Activated naive CD4-positive, alpha-beta T cell treated with anti-CD3 and anti-CD28 coated beads for 36 hours (primary cell): ENCODE measurements at regions not wholly inside any gene's neighbourhood (a gene's known extent, or its start where the extent isn't known, plus 50 kb on each side); places are given as distances from the start of the nearest gene placed in this dataset.
"Not testable (repeated sequence)": the region's sequence is repeated elsewhere in the genome, so short reads cannot be mapped to it uniquely, and the experiment has no call there.

ENCODE experiments used
- CTCF ChIA-PET: fragments of 350-600 bp; sonication (Branson Sonifier 250); formaldehyde crosslinking; loops from one replicate; lab custom pipeline; 2021; ENCODE audit warnings: antibody characterized with exemption; lab: Charles Lee
- DNase-seq: peaks from one replicate; pipeline ENCODE4 v3.0.0-alpha.2; 2020
- H3K27ac Mint-ChIP-seq: one replicate; pipeline ENCODE4 v1.8.0; 2021; ENCODE audit warnings: mild to moderate bottlenecking, mixed read lengths
- H3K27me3 Mint-ChIP-seq: one replicate; pipeline ENCODE4 v1.8.0; 2021; ENCODE audit warnings: low read depth, mixed read lengths
- H3K36me3 Mint-ChIP-seq: one replicate; pipeline ENCODE4 v1.8.0; 2021; ENCODE audit warnings: low read depth, mixed read lengths
- H3K4me1 Mint-ChIP-seq: one replicate; pipeline ENCODE4 v1.8.0; 2021; ENCODE audit warnings: low read depth, mixed read lengths
- H3K4me3 Mint-ChIP-seq: one replicate; pipeline ENCODE4 v1.8.0; 2021; ENCODE audit warnings: mild to moderate bottlenecking, moderate library complexity, mixed read lengths
- H3K9me3 Mint-ChIP-seq: one replicate; pipeline ENCODE4 v1.8.0; 2021; ENCODE audit warnings: mixed read lengths
- intact Hi-C: fragments of 100-400 bp; cut with micrococcal nuclease; formaldehyde crosslinking; loops from one replicate; pipeline ENCODE4 v1.15.1; 2023

DNA sequence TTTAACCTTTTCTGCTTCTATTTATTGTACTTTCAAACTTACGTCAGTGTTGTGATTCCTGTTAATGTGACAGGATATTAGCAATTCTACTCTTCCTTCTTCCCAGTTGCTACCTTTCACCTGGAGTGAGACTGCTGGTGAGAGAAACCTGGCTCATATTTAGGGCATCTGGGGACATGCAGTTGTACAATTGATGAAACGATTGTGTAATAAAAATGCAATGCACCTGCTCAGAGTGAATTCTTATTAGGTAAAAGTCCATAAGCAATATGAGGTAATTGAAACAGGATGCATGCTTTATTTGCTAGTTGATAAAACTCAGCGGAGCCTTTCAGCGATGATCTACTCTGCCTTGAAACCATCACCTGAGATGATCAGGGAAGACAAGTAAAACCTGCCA is 116.1 kb upstream of the FBXO33 start:
- peaks cover 18% of the 10 kb centered on the region for H3K9me3 Mint-ChIP-seq
- no peaks in the 10 kb centered on the region for H3K27me3 Mint-ChIP-seq
- CTCF ChIA-PET: interaction anchor here (0.6 kb wide), 1 partner anchor 159 kb away, joined by 3 read pairs; no protein-coding TSS in a partner anchor
- H3K36me3 Mint-ChIP-seq: no peaks in the 10 kb centered on the region
- H3K4me1 Mint-ChIP-seq: no peaks in the 10 kb centered on the region
- no peak overlapping the region for H3K4me3 Mint-ChIP-seq
- intact Hi-C loops: no loop called here
- no peak for DNase-seq
- H3K27ac Mint-ChIP-seq: no peak overlapping the region

DNA sequence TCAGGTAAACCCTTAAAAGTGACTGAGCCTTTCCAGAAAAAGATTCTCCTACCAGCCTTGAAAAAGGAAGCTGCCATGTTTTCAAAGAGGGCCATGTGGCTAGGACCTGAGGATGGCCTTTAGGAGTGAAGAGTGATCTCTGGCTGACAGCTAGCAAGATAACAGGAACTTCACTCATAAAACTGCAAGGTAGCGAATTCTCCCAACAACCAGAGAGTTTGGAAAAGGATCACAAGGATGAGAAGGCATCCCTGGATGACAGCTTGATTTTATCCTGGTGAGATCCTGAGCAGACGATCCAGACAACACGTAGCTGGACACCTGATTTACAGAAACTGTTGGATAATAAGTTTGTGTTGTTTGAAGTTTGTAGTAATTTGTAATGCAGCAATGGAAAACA is 115.6 kb upstream of the FBXO33 start:
- CTCF ChIA-PET: no interaction called here
- Mint-ChIP-seq H3K9me3 (peaks cover 18% of the 10 kb centered on the region), H3K27ac (no peak overlapping the region), H3K27me3 (no peaks in the 10 kb centered on the region), H3K4me3 (no peak overlapping the region), H3K36me3 (no peaks in the 10 kb centered on the region), H3K4me1 (no peaks in the 10 kb centered on the region)
- intact Hi-C loops: no loop called here
- no peak for DNase-seq

DNA sequence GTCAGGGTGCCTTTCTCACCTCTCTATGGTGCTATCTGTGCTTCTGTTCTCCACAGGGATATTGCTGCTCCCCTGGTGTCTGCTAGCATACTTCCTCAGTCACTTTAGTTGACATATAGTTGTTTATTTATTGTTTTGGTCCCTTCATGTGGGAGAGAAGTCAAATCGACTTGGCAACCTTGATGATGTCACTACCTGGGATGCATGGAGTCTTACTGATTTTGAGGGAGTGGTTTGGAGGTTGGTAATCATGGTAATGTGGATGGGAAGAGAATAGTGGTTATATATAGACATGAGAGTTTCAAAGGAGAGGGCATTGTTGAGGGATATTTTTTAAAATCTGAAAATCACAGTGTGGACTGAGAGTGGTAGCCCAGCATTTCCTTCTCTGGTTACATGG is 73.6 kb upstream of the FBXO33 start:
- DNase-seq: no peak
- intact Hi-C loops: no loop called here
- no peak overlapping the region for H3K4me3 Mint-ChIP-seq
- H3K27me3 Mint-ChIP-seq: no peaks in the 10 kb centered on the region
- CTCF ChIA-PET: no interaction called here
- peaks cover 6% of the 10 kb centered on the region for H3K36me3 Mint-ChIP-seq
- H3K4me1 Mint-ChIP-seq: no peaks in the 10 kb centered on the region
- H3K9me3 Mint-ChIP-seq: peaks cover 16% of the 10 kb centered on the region
- H3K27ac Mint-ChIP-seq: no peak overlapping the region

DNA sequence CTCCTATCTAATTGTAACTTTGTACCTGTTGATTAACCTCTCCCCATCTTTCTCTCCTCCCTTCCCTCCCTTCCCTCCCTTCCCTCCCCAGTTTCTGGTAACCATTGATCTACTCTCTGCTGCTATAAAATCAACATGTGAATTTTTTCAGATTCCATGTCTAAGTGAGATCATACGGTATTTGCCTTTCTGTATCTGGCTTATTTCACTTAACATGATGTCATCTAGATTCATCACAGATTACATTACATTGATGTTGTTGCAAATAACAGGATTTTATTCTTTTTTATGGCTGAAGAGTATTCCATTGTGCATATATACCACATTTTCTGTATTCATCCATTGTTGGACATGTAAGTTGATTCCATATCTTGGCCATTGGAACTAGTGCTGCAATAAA is 68.0 kb upstream of the FBXO33 start:
- CTCF ChIA-PET: no interaction called here
- Mint-ChIP-seq H3K36me3 (peaks cover 4% of the 10 kb centered on the region), H3K27me3 (no peaks in the 10 kb centered on the region), H3K27ac (no peak overlapping the region), H3K4me3 (no peak overlapping the region), H3K4me1 (no peaks in the 10 kb centered on the region), H3K9me3 (peaks cover 12% of the 10 kb centered on the region)
- intact Hi-C loops: no loop called here
- no peak for DNase-seq

DNA sequence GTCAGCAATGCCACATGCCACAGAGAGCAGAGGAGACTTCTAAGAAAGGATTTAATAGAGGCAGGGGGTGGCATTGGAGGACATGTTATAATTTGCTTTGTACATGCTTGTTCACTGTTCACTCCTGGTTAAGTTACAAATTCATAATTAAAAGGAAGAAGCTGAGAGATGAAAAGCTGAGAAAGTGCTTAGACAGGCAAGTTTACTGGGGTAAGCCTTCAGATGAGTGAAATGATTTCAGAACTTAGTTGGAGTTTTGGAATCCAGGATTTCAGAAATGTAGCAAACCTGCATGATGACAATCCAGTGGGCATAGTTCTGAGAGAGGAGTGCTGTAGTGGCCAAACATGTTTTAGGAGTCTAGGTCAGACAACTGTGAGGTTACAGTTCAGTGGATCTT is 67.3 kb upstream of the FBXO33 start:
- CTCF ChIA-PET: no interaction called here
- Mint-ChIP-seq H3K4me1 (no peaks in the 10 kb centered on the region), H3K27ac (no peak overlapping the region), H3K9me3 (peaks cover 13% of the 10 kb centered on the region), H3K36me3 (peaks cover 4% of the 10 kb centered on the region), H3K27me3 (no peaks in the 10 kb centered on the region), H3K4me3 (no peak overlapping the region)
- intact Hi-C loops: no loop called here
- no peak for DNase-seq

DNA sequence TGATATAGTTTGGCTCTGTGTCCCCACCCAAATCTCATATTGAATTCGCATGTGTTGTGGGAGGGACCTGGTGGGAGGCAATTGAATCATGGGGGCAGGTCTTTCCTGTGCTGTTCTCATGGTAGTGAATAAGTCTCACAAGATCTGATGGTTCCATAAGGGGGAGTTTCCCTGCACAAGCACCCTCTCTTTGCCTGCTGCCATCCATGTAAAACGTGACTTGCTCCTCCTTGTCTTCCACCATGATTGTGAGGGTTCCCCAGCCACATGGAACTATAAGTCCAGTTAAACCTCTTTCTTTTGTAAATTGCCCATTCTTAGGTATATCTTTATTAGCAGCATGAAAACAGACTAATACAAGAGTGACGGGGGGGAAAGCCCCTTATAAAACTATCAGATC is 65.4 kb upstream of the FBXO33 start:
- H3K27ac Mint-ChIP-seq, H3K4me3 Mint-ChIP-seq, intact Hi-C loops, DNase-seq, H3K27me3 Mint-ChIP-seq, H3K4me1 Mint-ChIP-seq, CTCF ChIA-PET, H3K36me3 Mint-ChIP-seq: not testable (repeated sequence)
- peaks cover 13% of the 10 kb centered on the region for H3K9me3 Mint-ChIP-seq

DNA sequence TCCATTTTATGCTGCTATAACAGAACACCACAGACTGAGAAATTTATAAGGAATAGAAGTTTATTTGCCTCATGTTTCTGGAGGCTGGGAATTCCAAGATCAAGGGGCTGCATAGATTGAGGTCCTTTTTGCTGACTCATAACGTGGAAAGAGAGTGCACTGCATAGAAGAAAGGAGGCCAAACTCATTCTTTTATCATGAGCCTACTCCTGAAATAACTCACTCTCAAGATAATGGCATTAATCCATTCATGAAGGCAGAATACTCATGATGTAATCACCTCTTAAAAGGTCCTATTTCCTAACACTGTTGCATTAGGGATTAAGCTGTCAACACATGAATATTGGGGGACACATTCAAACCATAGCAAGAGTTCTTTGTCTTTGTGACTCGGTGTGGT is 60.0 kb upstream of the FBXO33 start:
- DNase-seq: no peak

DNA sequence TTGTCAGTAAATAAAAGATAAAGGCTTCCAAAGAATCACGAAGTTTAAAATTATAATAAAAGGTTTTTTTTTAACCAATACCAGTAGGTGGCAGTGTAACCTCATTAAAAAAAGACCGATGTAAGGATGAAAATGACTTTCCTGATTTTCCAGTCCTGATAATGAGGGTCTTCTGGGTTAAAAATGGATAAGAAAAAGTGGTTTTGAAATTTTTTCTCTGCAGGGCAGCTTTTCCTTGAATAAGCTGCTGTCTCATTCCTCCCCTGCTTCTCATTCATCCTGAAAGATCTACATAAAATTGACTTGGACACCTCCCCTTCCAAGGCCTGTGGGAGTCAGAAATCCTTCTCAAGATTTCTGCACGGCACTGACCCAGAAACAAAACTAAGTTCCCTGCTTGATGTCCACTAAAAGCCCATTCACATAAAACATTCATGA is 58.9 kb upstream of the FBXO33 start:
- intact Hi-C loops: loop anchor here (5.0 kb wide), 1 partner anchor 496 kb away; no protein-coding TSS in a partner anchor
- DNase-seq: no peak
- Mint-ChIP-seq H3K9me3 (peaks cover 10% of the 10 kb centered on the region), H3K27ac (no peak overlapping the region), H3K4me1 (no peaks in the 10 kb centered on the region), H3K27me3 (no peaks in the 10 kb centered on the region), H3K36me3 (peaks cover 2% of the 10 kb centered on the region), H3K4me3 (no peak overlapping the region)
- CTCF ChIA-PET: no interaction called here

More for the DNA sequence above, 60.0 kb upstream of the FBXO33 start:
- Mint-ChIP-seq H3K27ac (no peak overlapping the region), H3K36me3 (peaks cover 4% of the 10 kb centered on the region), H3K27me3 (no peaks in the 10 kb centered on the region), H3K4me3 (no peak overlapping the region), H3K4me1 (no peaks in the 10 kb centered on the region), H3K9me3 (peaks cover 11% of the 10 kb centered on the region)
- intact Hi-C loops: loop anchor here (5.0 kb wide), 1 partner anchor 495 kb away; no protein-coding TSS in a partner anchor
- CTCF ChIA-PET: no interaction called here

DNA sequence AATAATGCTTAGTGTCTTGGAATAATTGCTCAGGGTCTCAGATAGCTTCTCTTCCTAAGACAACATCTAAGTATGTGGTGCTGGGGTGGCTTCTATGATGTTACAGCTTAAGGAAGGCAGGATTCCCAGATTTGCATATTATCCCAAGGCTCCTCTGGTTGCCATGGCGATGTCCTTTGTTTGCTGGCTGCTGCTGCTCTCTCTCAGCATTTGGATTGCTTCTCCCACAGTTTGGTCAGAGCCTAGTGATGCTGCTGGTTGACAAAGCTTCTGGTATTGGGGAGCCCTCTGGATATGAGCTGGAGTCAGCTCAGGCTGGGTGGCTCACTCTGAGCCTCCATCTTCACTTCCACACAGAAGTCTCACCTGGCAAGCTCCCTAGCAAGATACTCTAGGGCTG is 56.4 kb upstream of the FBXO33 start:
- no peak overlapping the region for H3K27ac Mint-ChIP-seq
- H3K4me1 Mint-ChIP-seq: no peaks in the 10 kb centered on the region

DNA sequence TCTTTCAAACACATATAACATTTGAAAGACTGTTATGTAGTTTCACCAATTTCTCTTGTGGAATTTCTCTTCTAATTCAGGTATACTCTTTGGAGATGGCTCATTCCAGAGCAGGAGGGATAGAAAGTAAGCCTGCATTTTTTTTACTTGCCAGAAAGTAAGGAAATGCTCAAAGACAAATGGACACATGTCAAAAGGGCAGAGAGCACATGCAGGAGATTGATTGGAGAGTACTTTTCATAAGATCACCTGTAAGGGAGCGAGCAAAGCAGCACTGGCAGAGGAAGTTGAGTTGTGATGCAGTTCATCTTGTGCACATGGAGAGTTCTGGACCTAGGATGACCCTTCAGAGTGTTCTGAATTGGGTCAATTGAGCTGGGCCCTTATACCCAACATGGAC is 51.4 kb upstream of the FBXO33 start:
- intact Hi-C loops: no loop called here
- no peak for DNase-seq
- Mint-ChIP-seq H3K36me3 (no peaks in the 10 kb centered on the region), H3K4me1 (no peaks in the 10 kb centered on the region), H3K9me3 (no peaks in the 10 kb centered on the region), H3K27me3 (no peaks in the 10 kb centered on the region), H3K4me3 (no peak overlapping the region), H3K27ac (no peak overlapping the region)
- CTCF ChIA-PET: no interaction called here

More for the DNA sequence above, 56.4 kb upstream of the FBXO33 start:
- H3K9me3 Mint-ChIP-seq: no peaks in the 10 kb centered on the region
- H3K27me3 Mint-ChIP-seq: no peaks in the 10 kb centered on the region
- no peaks in the 10 kb centered on the region for H3K36me3 Mint-ChIP-seq
- CTCF ChIA-PET: interaction anchor here (0.6 to 2.3 kb wide), 7 partner anchors 10 to 608 kb away, joined by 3 to 10 read pairs (median 4); no protein-coding TSS in a partner anchor
- intact Hi-C loops: no loop called here
- no peak overlapping the region for H3K4me3 Mint-ChIP-seq
- no peak for DNase-seq
